ENCODE measurements at regions not wholly inside any gene's neighbourhood (a gene's known extent, or its start where the extent isn't known, plus 50 kb on each side); places are given as distances from the start of the nearest gene placed in this dataset.

DNA sequence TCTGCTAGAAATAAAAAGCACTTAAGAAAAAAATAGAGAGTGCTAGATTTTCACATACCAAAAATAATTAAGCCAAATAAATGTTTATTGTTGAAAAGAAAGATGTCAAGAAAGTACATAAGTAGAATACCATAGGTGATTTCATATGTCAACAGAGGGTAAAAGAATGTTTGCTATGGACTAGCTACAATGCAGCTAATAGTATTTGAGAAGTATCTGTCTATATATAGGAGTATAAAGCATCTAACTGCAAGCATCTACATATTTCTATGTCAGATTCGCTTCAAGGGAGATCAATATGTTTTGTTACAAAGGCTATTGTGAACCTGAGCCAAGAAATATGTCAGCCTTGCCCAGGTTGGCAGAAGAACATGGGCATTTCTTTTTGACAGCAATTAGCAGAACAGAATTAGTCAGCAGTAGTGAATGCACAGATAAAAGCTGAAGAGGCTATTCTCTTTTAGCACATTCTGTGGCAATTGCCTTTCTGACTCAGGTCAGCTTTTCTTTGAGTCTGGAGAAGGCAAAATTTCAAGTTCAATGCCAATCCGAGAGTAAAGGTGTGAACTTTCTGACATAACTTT, 140.1 kb downstream of the ALG10B start:
- TF ChIP-seq, protein P1, sequence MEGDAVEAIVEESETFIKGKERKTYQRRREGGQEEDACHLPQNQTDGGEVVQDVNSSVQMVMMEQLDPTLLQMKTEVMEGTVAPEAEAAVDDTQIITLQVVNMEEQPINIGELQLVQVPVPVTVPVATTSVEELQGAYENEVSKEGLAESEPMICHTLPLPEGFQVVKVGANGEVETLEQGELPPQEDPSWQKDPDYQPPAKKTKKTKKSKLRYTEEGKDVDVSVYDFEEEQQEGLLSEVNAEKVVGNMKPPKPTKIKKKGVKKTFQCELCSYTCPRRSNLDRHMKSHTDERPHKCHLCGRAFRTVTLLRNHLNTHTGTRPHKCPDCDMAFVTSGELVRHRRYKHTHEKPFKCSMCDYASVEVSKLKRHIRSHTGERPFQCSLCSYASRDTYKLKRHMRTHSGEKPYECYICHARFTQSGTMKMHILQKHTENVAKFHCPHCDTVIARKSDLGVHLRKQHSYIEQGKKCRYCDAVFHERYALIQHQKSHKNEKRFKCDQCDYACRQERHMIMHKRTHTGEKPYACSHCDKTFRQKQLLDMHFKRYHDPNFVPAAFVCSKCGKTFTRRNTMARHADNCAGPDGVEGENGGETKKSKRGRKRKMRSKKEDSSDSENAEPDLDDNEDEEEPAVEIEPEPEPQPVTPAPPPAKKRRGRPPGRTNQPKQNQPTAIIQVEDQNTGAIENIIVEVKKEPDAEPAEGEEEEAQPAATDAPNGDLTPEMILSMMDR (IDR thresholded peaks at IDR 0.05; ENCODE audit: low read depth, low read length), result no peak
- no peaks in the 10 kb centered on the region for H3K4me1 ChIP-seq
- H3K36me3 ChIP-seq, result no peaks in the 10 kb centered on the region
- no peaks in the 10 kb centered on the region for H3K27me3 ChIP-seq
- H3K9me3 ChIP-seq, result no peaks in the 10 kb centered on the region
- no peak overlapping the region for H3K4me3 ChIP-seq (ENCODE audit: low read depth, low read length)
- DNase-seq, result no peak

DNA sequence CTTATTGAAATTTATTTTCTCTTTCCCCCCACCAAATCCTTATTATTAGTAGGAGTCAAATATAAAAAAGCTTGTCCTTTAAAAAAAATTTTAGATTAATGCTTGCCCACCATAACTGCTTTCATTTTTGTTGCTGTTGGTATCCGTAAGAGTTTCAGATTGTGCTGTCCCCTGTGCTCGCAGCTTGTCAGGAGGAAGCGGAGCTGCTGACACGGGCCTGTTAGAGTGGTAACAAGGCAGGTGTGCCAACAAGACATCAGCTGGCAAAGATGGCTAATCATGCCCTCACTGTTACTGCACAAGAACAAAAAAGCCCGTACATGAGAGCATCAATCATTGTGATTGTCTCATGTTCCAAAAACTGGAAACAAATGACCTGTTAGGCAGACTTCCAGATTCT, 148.4 kb downstream of the ALG10B start:
- no peaks in the 10 kb centered on the region for H3K9me3 ChIP-seq
- H3K27me3 ChIP-seq, result no peaks in the 10 kb centered on the region
- H3K4me1 ChIP-seq, result no peaks in the 10 kb centered on the region
- H3K36me3 ChIP-seq, result no peaks in the 10 kb centered on the region
- no peak for DNase-seq
- TF ChIP-seq, protein P1 (IDR thresholded peaks at IDR 0.05; ENCODE audit: low read depth, low read length), result no peak
- no peak overlapping the region for H3K4me3 ChIP-seq (ENCODE audit: low read depth, low read length)

DNA sequence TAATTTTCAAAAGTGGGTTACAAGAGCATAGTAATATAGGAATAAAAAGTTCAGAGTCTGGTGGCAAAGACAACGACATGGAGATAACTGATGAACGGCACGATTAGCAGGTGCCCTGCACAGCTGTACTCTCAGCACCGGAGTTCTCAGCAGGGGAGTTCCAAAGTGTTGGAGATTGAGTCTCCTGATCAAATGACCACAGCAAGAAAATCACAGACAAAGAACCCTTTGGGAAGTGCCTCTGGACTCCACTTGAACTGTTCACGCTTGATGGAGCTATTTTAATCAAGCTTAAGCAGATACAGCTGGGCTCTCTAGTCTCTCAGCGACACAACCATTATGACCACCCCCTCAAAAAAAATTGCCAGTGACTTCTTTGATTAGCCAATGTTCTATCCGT, 153.1 kb downstream of the ALG10B start:
- Histone ChIP-seq H3K27me3 (no peaks in the 10 kb centered on the region), H3K9me3 (no peaks in the 10 kb centered on the region), H3K36me3 (no peaks in the 10 kb centered on the region), H3K4me1 (no peaks in the 10 kb centered on the region), H3K4me3 (ENCODE audit: low read depth, low read length) (no peak overlapping the region)
- TF ChIP-seq, protein P1 (IDR thresholded peaks at IDR 0.05; ENCODE audit: low read depth, low read length), result no peak
- DNase-seq, result no peak

DNA sequence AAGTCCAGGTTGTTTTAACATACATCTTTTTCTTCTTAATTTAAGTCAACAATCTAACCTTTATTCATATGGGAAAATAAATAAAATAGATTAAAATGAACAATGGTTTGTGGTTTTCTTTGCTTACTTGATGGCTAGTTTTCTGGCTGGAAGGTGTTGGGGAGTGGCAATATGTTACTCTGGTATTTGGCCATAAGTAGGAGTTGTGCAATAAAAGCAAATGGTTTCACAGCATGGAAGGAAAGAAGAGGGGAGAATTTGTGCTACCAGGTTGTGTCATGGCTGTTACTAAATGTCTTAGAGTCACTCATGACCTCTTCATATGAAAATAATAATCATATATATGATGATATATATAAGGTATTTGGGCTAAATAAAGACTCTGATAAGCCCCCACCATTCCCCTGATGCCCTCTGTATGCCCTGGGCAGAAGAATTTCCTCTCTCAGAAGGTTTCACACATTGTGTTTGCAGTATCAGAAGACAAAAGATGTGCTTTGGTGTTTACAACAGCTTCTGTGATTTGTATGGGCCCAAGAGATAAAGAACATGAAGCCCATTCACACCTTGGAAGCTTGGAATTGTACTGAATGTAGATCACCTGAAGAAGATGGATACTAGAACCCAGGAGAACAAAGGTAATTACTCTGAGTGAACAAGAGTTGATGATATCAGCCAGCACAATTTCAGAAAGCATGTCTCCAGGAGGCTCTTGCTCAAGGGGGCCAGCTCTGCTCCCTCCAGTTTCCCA, 160.9 kb downstream of the ALG10B start:
- TF ChIP-seq, protein P1 (IDR thresholded peaks at IDR 0.05; ENCODE audit: low read depth, low read length), result no peak
- no peaks in the 10 kb centered on the region for H3K9me3 ChIP-seq
- no peaks in the 10 kb centered on the region for H3K36me3 ChIP-seq
- no peak overlapping the region for H3K4me3 ChIP-seq (ENCODE audit: low read depth, low read length)
- no peaks in the 10 kb centered on the region for H3K27me3 ChIP-seq
- no peak for DNase-seq
- H3K4me1 ChIP-seq, result no peaks in the 10 kb centered on the region

DNA sequence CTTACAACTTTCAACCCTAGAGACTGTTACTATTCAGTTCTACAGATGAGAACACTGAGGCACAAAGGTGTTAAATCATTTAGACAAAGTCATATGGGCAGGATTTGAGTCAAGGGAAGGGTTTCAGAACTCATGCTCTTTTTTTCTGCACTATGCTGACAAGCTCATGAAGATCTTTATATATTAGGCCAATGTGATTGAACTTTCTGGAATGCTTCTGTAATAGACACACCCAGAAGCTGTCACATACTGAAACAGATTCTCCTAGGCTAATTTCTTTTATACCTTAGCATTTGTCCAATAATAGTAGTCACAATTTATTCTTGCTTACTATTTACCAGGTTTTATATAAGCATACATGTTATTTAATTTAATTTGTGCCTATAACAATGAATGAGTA, 164.0 kb downstream of the ALG10B start:
- Histone ChIP-seq H3K4me1 (no peaks in the 10 kb centered on the region), H3K27me3 (no peaks in the 10 kb centered on the region), H3K36me3 (no peaks in the 10 kb centered on the region), H3K4me3 (ENCODE audit: low read depth, low read length) (no peak overlapping the region), H3K9me3 (no peaks in the 10 kb centered on the region)
- no peak for DNase-seq
- TF ChIP-seq, protein P1 (IDR thresholded peaks at IDR 0.05; ENCODE audit: low read depth, low read length), result no peak

DNA sequence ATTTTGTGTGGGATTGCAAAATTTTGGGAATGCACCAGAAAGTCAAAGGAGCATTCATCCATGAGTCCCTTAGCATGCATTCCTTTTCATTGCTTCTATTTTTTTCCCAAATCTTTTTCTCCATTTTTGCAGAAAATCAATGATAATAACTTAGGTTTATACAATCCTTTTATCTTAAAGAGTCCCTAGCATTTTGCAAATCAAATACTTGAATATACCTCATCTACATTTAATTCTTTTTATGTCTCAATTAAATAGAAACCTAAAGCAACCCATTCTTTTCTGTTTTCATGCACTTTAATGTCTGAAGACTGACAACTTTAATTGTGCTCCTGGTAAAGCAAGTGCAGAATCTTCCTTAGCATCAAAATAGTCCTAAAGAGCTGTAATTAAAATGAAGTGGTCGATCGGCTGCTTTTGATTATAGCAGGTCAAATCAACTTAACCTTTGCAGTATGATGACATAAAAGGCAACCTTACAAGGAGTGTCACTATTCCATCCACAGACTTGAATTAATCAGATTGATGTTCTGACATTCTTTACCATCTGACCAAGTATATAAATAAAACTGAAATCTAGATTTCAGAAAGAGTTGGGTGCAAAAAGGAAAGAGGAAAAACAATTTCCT, 168.4 kb downstream of the ALG10B start:
- Histone ChIP-seq H3K9me3 (no peaks in the 10 kb centered on the region), H3K4me3 (ENCODE audit: low read depth, low read length) (no peak overlapping the region)
- no peak for DNase-seq

More for the DNA sequence above, 168.4 kb downstream of the ALG10B start:
- Histone ChIP-seq H3K4me1 (no peaks in the 10 kb centered on the region), H3K36me3 (no peaks in the 10 kb centered on the region), H3K27me3 (no peaks in the 10 kb centered on the region)
- TF ChIP-seq, protein P1 (IDR thresholded peaks at IDR 0.05; ENCODE audit: low read depth, low read length), result no peak
